NCI-H774 (cell line): ENCODE measurements at regions not wholly inside any gene's neighbourhood (a gene's known extent, or its start where the extent isn't known, plus 50 kb on each side); places are given as distances from the start of the nearest gene placed in this dataset.

Experiments used
- DNase-seq: peaks from one replicate; lab custom pipeline; 2025; lab: John Stamatoyannopoulos, UW

GRCh38 chr10:4074545-4075407, 289.8 kb upstream of the KLF6 start:
- no peak for DNase-seq

- no peak for DNase-seq
These were observed 288.9 kb upstream of the KLF6 start for GRCh38 chr10:4073912-4074311.

DNA sequence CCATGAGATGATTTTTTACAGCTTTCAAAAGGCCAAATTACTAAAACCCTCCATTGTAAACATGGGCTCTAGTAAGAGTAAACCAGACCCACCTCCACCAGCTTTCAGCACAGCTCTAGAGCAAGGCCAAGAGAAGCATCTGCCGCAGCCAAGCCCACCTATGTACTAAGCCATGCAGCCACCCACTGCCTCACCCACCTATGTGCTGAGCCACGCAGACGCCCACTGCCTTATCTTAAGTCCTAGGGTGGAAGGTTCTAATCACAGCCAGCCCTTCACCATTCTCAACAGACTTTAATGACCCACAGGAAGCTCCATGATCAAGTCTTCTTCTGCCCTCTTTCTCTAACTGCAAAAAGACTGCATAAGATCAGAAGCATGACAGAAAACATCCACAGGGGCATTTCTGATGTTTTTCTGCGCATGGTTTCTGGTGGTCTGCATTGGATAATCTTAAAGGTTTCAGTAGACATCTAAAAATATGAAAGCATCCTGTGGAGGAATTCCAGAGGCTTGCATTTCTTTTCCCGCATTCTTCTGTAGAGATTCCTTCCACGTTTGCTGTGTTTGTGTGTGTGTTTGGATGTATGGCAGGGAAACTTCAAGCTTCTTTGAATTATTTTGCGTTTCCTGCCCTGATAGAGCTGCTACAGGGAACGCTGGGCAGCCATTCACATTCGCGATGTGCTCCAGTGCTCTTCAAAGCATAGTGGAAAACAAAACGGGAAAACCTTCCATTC, 286.1 kb upstream of the KLF6 start:
- DNase-seq = no peak

DNA sequence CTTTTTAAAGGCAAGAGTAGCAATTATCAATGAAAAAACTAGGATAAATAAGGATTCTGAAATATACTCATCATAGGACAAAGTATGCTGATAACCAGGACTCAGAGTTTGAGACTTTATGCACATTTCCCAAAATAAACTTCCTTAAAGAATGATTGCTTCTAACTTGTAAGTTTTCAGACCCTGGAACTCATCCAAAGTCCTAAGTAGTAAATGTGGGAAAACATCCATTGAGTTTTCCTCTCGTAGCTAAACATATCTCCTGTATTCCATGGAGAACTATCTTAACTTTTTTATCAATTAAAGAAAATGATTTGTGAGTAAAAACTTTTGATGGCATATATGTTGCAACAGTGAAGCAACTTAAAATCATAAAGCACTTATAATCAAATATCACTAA, 285.2 kb upstream of the KLF6 start:
- DNase-seq = no peak

GRCh38 chr10:4069491-4069890, 284.5 kb upstream of the KLF6 start:
- DNase-seq = no peak

- DNase-seq = no peak
These were observed 283.6 kb upstream of the KLF6 start for GRCh38 chr10:4068629-4069028.

DNA sequence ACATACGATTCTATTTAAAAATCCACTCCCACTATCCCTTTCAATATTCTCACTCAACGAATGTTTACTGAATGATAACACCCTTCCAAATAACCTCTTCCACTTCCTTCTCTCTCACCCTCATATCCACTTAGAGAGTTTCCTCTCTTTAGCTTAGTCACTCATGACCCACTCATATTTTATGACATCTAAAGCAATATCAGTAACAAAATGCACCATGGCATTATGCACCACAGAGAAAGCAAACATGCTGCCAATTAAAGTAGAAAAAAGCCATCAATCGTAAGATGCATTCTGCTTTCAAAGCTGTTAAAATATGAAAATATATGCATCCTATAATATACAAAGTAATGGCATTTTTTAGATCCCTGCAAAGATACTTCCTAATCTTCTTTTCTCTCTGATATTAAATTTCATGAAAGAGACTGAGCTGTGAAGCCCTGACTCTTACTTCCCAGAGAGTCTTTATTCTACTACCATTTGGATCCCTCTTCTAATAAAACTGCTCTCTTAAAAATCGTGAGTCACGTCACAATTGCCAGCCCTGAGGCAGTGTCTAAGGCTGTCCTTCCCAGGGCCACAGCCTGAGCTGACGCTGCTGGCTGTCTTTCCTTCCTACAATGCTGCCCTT, 283.0 kb upstream of the KLF6 start:
- no peak for DNase-seq

DNA sequence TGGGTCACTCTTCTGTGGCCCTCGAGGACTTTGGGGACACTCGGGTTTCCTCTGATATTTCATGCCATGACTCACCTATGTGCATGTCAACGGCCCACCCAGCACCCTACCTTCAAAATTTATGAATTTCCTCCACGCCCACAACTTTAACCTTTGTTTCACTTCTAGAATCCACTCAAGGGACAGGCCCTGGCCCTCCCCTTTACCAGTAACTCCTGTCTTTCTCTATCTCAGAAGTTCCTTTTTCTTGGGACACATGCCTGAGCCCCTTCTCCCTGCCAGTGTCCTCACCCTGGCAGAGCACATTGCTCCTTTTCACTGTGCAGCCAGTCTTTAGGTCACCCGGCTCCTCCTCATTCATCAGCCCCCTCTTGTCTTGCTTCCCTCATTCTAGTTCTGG, 282.5 kb upstream of the KLF6 start:
- no peak for DNase-seq

- DNase-seq = no peak
These were observed 281.8 kb upstream of the KLF6 start for GRCh38 chr10:4066581-4067390.

DNA sequence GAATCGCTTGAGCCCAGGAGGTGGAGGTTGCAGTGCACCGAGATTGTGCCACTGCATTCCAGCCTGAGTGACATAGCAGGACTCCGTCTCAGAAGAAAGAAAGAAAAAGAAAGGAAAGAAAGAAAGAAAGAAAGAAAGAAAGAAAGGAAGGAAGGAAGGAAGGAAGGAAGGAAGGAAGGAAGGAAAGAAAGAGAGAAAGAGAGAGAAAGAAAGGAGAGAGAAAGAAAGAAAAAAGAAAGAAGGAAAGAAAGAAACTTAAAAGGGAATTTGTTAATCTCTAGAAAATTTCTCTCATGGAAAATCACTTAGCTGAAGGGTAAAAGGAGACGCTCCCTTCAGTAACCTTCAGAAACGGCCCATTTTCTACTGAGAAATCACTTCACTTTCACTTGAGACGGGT, 279.5 kb upstream of the KLF6 start:
- DNase-seq = no peak

DNA sequence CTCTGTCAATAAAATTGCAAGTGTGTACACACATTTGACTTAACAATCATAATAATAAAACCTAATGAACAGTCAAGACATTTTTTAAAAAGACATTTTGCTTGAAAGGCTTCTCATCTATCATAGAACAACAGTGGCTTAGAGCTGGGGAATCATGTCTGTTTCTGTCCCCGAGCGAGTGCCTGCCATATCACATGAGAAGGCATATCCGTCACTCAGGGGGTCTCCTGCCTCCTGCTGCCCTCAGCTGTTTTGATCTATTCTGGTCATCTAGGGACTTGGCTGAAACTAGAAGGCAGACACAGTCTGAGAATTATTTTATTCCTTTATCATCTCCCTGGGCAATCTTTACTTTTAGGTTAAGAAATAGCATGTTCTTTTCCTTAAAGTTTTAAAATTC, 278.7 kb upstream of the KLF6 start:
- DNase-seq = no peak

DNA sequence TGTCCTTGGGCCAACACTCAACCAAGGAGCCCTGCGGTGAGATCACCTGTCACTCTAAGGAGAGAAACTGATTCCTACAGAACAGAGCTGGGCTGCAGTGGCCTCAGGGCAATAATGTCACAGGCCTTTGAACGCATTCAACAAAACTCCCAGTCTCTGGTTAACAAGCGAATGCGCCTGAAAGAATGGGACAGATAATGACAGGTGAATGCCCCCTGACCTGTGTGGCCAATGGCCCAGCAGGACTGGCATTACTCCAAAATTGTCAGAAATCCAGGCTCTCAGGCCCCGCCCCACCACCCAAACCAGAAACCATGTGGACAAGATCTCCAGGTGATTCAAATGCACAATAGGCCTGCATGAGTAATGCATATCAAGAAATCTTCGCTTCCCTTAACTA, 277.7 kb upstream of the KLF6 start:
- DNase-seq = no peak

DNA sequence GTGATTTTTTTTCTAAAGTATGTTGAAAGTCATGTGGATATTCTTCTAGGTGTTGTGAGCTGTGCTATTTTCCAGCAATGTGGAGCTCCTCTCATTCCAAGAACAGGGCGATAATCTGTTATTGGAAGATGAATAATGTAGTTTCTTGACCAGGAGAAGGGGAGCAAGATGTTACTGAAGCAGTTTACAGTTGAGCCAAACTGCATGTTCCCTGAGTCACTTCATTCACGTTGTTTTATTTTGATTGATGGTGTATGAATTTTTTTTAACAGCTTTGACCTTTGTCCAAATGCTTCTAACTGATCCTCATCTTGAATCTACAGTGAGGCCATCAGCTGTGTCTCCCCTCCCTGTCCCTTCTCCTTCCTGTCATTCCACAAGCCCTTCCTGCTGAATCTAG, 277.1 kb upstream of the KLF6 start:
- no peak for DNase-seq

DNA sequence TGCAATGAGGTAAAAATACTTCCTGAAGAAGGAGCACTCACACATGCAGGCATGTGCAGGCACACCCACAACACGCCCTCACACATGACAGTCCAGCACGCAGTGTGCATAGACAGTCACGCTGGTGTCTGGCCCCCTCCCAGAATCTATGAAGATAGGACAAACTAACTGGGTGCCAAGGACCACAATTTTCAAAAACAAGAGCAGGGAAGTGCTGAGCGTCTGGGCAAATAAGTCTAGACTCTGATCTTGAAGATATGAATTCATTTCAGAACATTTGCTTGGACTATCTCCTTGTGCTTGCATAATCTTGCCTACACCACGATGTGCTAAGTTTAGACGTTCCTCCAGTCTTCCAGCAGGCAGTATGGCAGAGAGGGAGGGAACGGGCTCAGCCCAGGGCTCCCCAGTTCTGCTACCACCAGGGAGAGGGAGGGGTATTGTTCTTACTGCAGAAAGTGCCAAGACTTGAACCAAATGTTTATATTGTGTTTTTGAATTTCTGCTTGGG, 276.5 kb upstream of the KLF6 start:
- no peak for DNase-seq

DNA sequence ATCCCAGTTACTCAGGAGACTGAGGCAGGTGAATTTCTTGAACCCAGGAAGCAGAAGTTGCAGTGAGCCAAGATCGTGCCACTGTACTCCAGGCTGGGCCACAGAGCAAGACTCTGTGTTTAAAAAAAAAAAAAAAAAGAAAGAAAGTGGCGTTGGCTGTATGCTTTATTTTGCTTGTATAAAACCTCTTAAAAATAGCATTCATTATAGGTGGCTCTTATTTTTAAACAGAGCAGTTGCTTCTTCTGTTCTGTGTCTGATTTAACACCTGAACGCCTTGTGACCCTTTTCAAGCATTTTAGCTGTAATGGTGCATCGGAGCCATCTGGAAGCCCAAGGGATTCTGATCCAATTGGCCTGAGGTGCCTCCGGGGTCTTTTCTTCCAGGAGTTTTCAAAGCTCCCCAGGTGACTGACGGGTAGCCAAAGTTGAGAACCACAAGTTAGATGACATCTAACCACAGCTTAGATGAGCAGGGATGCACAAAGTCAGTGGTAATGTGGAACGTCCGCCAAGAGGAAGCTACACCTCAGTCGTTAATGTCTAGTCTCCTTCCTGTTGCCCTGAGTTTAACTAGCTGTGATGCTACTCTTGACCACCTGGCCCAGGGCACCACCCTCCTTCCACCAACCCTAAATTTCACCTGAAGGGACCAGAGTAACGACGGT, 274.6 kb upstream of the KLF6 start:
- DNase-seq = no peak

DNA sequence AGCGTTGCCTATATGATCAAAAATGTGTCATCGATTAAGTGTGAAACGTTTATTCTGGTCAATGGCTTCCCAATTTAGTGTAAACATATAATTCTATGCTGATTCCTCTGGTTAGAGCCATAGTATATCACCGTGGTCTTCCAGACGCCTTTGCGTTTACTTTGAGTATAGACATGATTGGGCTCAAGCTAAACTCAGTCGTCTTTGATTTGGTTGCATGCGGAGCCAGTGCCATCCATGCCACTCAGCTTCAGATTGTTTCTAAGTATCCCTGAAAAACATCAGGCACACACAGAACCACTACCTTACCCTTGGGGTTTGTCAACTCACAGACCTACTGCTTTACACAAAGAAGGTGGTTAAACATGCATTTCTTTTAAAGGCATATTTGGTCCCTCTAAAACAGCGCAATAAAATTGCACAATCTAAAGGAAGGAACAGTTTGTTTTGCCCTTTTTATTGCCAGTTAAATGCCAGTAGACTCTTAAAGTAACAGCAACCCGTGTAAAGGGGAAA, 273.6 kb upstream of the KLF6 start:
- no peak for DNase-seq

- no peak for DNase-seq
These were observed 272.9 kb upstream of the KLF6 start for GRCh38 chr10:4057725-4058513.

DNA sequence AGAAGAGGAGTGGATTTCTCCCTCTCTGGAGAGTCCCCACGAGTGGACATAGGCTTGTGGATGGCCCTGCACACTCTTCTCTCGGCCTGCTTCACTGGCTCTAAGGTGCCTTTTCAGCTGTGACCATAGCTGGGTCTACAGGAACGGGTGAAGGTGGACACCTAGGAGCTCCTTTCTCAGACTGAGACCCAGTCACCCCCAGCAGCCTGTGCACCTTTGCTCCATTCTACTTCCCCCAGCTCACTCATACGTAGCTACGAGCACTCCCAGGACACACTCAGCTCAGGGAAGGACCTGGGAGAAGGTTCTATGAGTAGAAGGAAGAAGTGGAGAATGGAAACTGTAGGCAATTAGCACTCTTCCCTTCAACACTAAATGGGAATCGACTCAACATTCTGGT, 272.0 kb upstream of the KLF6 start:
- DNase-seq = no peak

- DNase-seq = no peak
These were observed 269.8 kb upstream of the KLF6 start for GRCh38 chr10:4054656-4055435.

- no peak for DNase-seq
These were observed 268.9 kb upstream of the KLF6 start for GRCh38 chr10:4053940-4054339.
